ENCODE measurements at regions not wholly inside any gene's neighbourhood (a gene's known extent, or its start where the extent isn't known, plus 50 kb on each side); places are given as distances from the start of the nearest gene placed in this dataset.

- no peak for TF ChIP-seq POLR2AphosphoS5 (IDR thresholded peaks at IDR 0.05)
- no peak for TF ChIP-seq POLR2A (IDR thresholded peaks at IDR 0.05)
These were observed 472.0 kb upstream of the WWC1 start for GRCh38 chr5:167819406-167819805.
